HepG2 (cell line): ENCODE measurements at regions not wholly inside any gene's neighbourhood (a gene's known extent, or its start where the extent isn't known, plus 50 kb on each side); places are given as distances from the start of the nearest gene placed in this dataset.

Source experiments
- ATAC-seq: fragments of 200-7000 bp; cut with Tn5 transposase; 3 replicates; pipeline ENCODE4 v1.9.1; 2020; ENCODE audit warnings: mild to moderate bottlenecking, moderate library complexity
- BruUV-seq: library from RNA; stranded (reverse); fragments of 400-500 nt; replicated peaks from 2 replicates; lab custom pipeline; 2021; lab: Mats Ljungman, UMichigan
- CTCF ChIA-PET: fragments of 300-600 bp; formaldehyde crosslinking; extraction: SDS; loops from one replicate; lab custom pipeline; 2021; ENCODE audit warnings: low total read pairs, inconsistent platforms, low intra/inter-chr PET ratio; lab: Yijun Ruan, JAX
- POLR2A ChIA-PET: fragments of 350-600 bp; sonication (Branson Sonifier 250); formaldehyde crosslinking; loops from one replicate; lab custom pipeline; 2020; ENCODE audit warnings: antibody characterized with exemption, inconsistent platforms; lab: Yijun Ruan, JAX
- DNase-seq: peaks from one replicate; pipeline ENCODE4 v3.0.0-alpha.2; 2015; ENCODE audit warnings: low spot score
- FAIRE-seq: peaks from 3 replicates; lab custom pipeline; 2011; peaks lifted over from hg19 to GRCh38; lab: Jason Lieb, UNC
- H2AFZ ChIP-seq: one replicate; pipeline ENCODE4 v1.6.1; 2011; ENCODE audit warnings: low read length, inconsistent platforms
- H3K27ac ChIP-seq: fragments of 300-600 bp; 3 replicates; pipeline ENCODE4 v1.8.0; 2011; ENCODE audit warnings: mixed run types, mild to moderate bottlenecking, mixed read lengths, low read length, inconsistent platforms; ENCODE audit not compliant: insufficient read depth; ENCODE audit errors: extremely low read length
- H3K27me3 ChIP-seq, 2 experiments: fragments of 200-600 bp in 1 of 2; 2 replicates in 1 of 2; 3 replicates in 1 of 2; pipeline versions ENCODE4 v1.6.0 to v1.8.0; 2011; ENCODE audit warnings: low read length in 2 of 2, mild to moderate bottlenecking in 2 of 2, moderate library complexity in 2 of 2, inconsistent platforms in 1 of 2; ENCODE audit not compliant: insufficient read depth in 2 of 2, control insufficient read depth in 1 of 2
- H3K36me3 ChIP-seq, 2 experiments: fragments of 200-600 bp in 1 of 2; replicated peaks in 1 of 2; 2 replicates in 1 of 2; 3 replicates in 1 of 2; pipeline versions ENCODE4 v1.5.1 to v1.8.0; 2011; ENCODE audit warnings: low read length in 2 of 2, inconsistent platforms in 1 of 2; ENCODE audit not compliant: insufficient read depth in 2 of 2, control insufficient read depth in 1 of 2
- H3K4me1 ChIP-seq: 2 replicates; pipeline ENCODE4 v1.5.1; 2012; ENCODE audit warnings: low read length, inconsistent platforms; ENCODE audit not compliant: insufficient read depth
- H3K4me2 ChIP-seq: 2 replicates; pipeline ENCODE4 v1.6.0; 2011; ENCODE audit warnings: low read depth, low read length, inconsistent platforms
- H3K4me3 ChIP-seq, 3 experiments: fragments of 200-600 bp in 1 of 3; sonication (generic), shearing (Covaris generic) in 1 of 3; replicated peaks in 1 of 3; 2 replicates each; pipeline ENCODE4 v1.5.1; 2011 to 2016; ENCODE audit warnings: low read length in 3 of 3, inconsistent platforms in 2 of 3, low read depth in 2 of 3, mild to moderate bottlenecking in 2 of 3, control low read depth in 1 of 3, mixed read lengths in 1 of 3; ENCODE audit not compliant: insufficient read depth in 1 of 3
- H3K79me2 ChIP-seq: one replicate; pipeline ENCODE4 v1.6.1; 2011; ENCODE audit warnings: low read length, inconsistent platforms; ENCODE audit not compliant: insufficient read depth
- H3K9ac ChIP-seq: 2 replicates; pipeline ENCODE4 v1.6.0; 2011; ENCODE audit warnings: mild to moderate bottlenecking, low read depth, low read length, inconsistent platforms; ENCODE audit not compliant: insufficient read depth
- H3K9me3 ChIP-seq: 2 replicates; pipeline ENCODE4 v1.5.1; 2012; ENCODE audit warnings: mild to moderate bottlenecking, low read length
- H4K20me1 ChIP-seq: 2 replicates; pipeline ENCODE4 v1.6.0; 2011; ENCODE audit warnings: inconsistent platforms, mild to moderate bottlenecking, low read length, moderate library complexity; ENCODE audit not compliant: insufficient read depth
- ADNP ChIP-seq: sonication (generic); formaldehyde crosslinking; IDR thresholded peaks from 2 replicates; pipeline ENCODE4 v1.4.0; 2020; ENCODE audit warnings: missing genetic modification reagents
- CSRNP1 ChIP-seq: sonication (generic); formaldehyde crosslinking; IDR thresholded peaks from 2 replicates; pipeline ENCODE4 v1.8.1; 2023; ENCODE audit warnings: mild to moderate bottlenecking, missing genetic modification reagents
- FOXP1 ChIP-seq, 2 experiments: fragments of 450-650 bp in 1 of 2; IDR thresholded peaks; 2 replicates each; pipeline ENCODE4 v1.6.1; 2017 to 2018; ENCODE audit warnings: antibody characterized with exemption in 1 of 2
- JUN ChIP-seq: sonication (generic); formaldehyde crosslinking; IDR thresholded peaks from 2 replicates; pipeline ENCODE4 v1.4.0; 2020; ENCODE audit warnings: mild to moderate bottlenecking, missing genetic modification reagents
- PPARG ChIP-seq: conservative IDR thresholded peaks from 2 replicates; pipeline ENCODE4 v1.6.1; 2016; ENCODE audit warnings: missing biosample characterization, missing genetic modification reagents
- SPEN ChIP-seq: sonication (generic); formaldehyde crosslinking; IDR thresholded peaks from 2 replicates; pipeline ENCODE4 v1.5.1; 2020; ENCODE audit warnings: low read depth, mild to moderate bottlenecking, missing genetic modification reagents
- TFAP4 ChIP-seq: sonication (generic); IDR thresholded peaks from 2 replicates; pipeline ENCODE4 v1.6.1; 2016; ENCODE audit warnings: low read depth, borderline replicate concordance
- TGIF2 ChIP-seq: IDR thresholded peaks from 2 replicates; pipeline ENCODE4 v1.6.1; 2016; ENCODE audit warnings: control low read depth, missing compliant biosample characterization
- ZNF256 ChIP-seq: sonication (generic); formaldehyde crosslinking; conservative IDR thresholded peaks from 2 replicates; pipeline ENCODE4 v1.4.0; 2020; ENCODE audit warnings: missing genetic modification reagents
- ZNF282 ChIP-seq: fragments of 450-650 bp; IDR thresholded peaks from 2 replicates; pipeline ENCODE4 v1.6.1; 2018; ENCODE audit not compliant: partially characterized antibody
- ZNF354B ChIP-seq: sonication (generic); formaldehyde crosslinking; IDR thresholded peaks from 2 replicates; pipeline ENCODE4 v1.8.0; 2022; ENCODE audit warnings: mild to moderate bottlenecking, missing genetic modification reagents
- ZNF510 ChIP-seq: sonication (generic); formaldehyde crosslinking; IDR thresholded peaks from 2 replicates; pipeline ENCODE4 v1.4.0; 2020; ENCODE audit warnings: low read depth, mild to moderate bottlenecking, missing genetic modification reagents
- WGBS: methylation state at CpG from one replicate; pipeline ENCODE4 v1.1.6; 2017; ENCODE audit warnings: low lambda C conversion rate; 5-methylcytosine and 5-hydroxymethylcytosine counted together
- in situ Hi-C: cut with HindIII; loops from 2 replicates; pipeline ENCODE4 v1.10.0; 2017; ENCODE audit warnings: low pct_unique_long_range_greater_than_20kb; ENCODE audit not compliant: extremely low pct_ligation_motif_present
- intact Hi-C: fragments of 100-400 bp; cut with micrococcal nuclease; formaldehyde crosslinking; loops from one replicate; pipeline ENCODE4 v1.10.0; 2022; ENCODE audit not compliant: unreplicated experiment

GRCh38 chr4:164613792-164614191 is 140.1 kb upstream of the SMIM31 start:
- H4K20me1 ChIP-seq, result no peaks in the 10 kb centered on the region
- intact Hi-C loops (no loop called here), in situ Hi-C loops (no loop called here)
- ATAC-seq (no peak), FAIRE-seq (no peak), DNase-seq (no peak)
- no peak overlapping the region for H3K27ac ChIP-seq
- H3K79me2 ChIP-seq, result no peaks in the 10 kb centered on the region
- H3K9ac ChIP-seq, result no peak overlapping the region
- TF ChIP-seq FOXP1 (IDR thresholded peaks at IDR 0.05) (no peak), FOXP1 (CRISPR knock-in tag; IDR thresholded peaks at IDR 0.05) (no peak), ZNF510 (CRISPR knock-in tag) (no peak), TFAP4 (peak; percentile 68; the same call in 1 of the 2 replicates)
- H3K4me1 ChIP-seq, result no peaks in the 10 kb centered on the region
- no TSS peak for BruUV-seq
- no peaks in the 10 kb centered on the region for H3K9me3 ChIP-seq
- H3K36me3 ChIP-seq, result no peaks in the 10 kb centered on the region
- POLR2A ChIA-PET, result no interaction called here
- H2AFZ ChIP-seq, result no peak overlapping the region
- CTCF ChIA-PET, result no interaction called here
- H3K4me2 ChIP-seq, result no peak overlapping the region
- no peaks in the 10 kb centered on the region for H3K27me3 ChIP-seq
- no peak overlapping the region for H3K4me3 ChIP-seq

GRCh38 chr4:164614329-164614728 is 139.6 kb upstream of the SMIM31 start:
- no peak for DNase-seq
- ChIA-PET POLR2A (no interaction called here), CTCF (no interaction called here)
- Histone ChIP-seq H3K4me3 (no peak overlapping the region), H3K4me2 (no peak overlapping the region), H3K27ac (no peak overlapping the region), H3K9ac (no peak overlapping the region), H3K4me1 (no peaks in the 10 kb centered on the region), H3K9me3 (no peaks in the 10 kb centered on the region), H3K36me3 (no peaks in the 10 kb centered on the region), H4K20me1 (no peaks in the 10 kb centered on the region), H2AFZ (no peak overlapping the region), H3K79me2 (no peaks in the 10 kb centered on the region), H3K27me3 (no peaks in the 10 kb centered on the region)
- intact Hi-C loops (no loop called here), in situ Hi-C loops (no loop called here)
- no peak for ATAC-seq
- WGBS, result 0% methylated on average over 2 of the region's 2 CpGs
- FAIRE-seq, result no peak
- no peak for TF ChIP-seq TGIF2 (CRISPR knock-in tag)
- TF ChIP-seq PPARG (CRISPR knock-in tag), result no peak
- no peak for TF ChIP-seq CSRNP1 (CRISPR knock-in tag)
- no peak for TF ChIP-seq ZNF354B
- TF ChIP-seq ZNF256 (CRISPR knock-in tag), result no peak
- no peak for TF ChIP-seq JUN (CRISPR knock-in tag)
- no peak for TF ChIP-seq SPEN (CRISPR knock-in tag)
- TF ChIP-seq ADNP (CRISPR knock-in tag), result no peak
- TF ChIP-seq ZNF282, result no peak
- no TSS peak for BruUV-seq
